CD4-positive, alpha-beta T cell treated with Interferon gamma for 1 hour (primary cell): ENCODE measurements at regions not wholly inside any gene's neighbourhood (a gene's known extent, or its start where the extent isn't known, plus 50 kb on each side); places are given as distances from the start of the nearest gene placed in this dataset.
"Not testable (repeated sequence)": the region's sequence is repeated elsewhere in the genome, so short reads cannot be mapped to it uniquely, and the experiment has no call there.

ENCODE experiments used
- DNase-seq: peaks from one replicate; pipeline ENCODE4 v3.0.0-alpha.2; 2020

GRCh38 chr16:29578898-29579297, 72.7 kb upstream of the NPIPB12 start:
- not testable (repeated sequence) for DNase-seq

GRCh38 chr16:29581764-29582163, 75.6 kb upstream of the NPIPB12 start:
- DNase-seq: not testable (repeated sequence)

DNA sequence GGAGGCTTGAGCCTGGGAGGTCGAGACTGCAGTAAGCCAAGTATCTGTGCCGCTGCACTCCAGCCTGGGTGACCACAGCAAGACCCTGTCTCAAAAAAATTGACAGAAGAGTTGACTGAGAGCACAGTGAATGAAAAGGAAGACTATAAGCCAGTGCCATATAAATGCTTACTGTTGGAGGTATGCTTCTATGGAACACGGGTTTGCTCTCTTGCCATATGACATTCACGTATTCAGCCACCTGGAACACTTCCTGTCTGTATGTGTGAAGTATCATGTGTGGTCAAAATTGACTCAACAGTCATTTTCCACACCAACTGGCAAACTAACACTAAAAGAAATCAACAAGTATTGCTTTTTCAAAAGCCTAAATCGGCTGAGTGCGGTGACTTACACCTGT, 71.1 kb upstream of the SPN start:
- not testable (repeated sequence) for DNase-seq

DNA sequence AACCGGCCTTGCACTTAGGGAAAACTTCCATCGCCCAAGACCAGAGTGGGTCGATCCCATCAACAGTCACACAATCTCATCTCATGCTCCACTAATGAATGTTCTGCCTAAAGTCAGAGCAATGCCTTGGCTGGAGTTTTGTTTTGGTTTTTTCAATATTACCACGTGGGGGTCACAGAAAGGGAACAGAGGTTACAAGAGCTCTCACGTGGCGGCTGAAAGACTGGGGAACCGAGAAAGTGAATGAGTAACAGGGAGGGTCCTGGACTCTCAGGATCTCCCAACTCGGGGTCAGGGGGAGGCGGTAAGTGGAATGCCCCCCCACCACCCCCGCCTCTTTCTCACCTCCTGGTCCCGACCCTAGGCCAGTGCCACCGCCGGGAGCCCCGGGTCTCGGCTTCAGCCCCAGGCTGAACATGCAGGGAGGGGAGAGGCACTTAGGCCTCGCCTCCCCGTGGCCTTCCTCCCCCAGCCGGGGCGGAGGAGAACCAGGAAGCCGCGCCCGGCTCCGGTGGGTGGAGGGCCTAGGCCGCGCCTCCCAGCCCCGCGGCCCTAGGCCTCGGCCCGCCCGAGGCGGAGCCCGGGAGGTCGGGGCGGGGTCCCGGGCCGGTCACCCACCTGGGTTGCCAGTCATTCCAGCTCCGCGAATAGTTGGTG, 68.7 kb upstream of the SPN start:
- DNase-seq: peak; percentile 64

GRCh38 chr16:29594926-29595838, 67.9 kb upstream of the SPN start:
- DNase-seq: peak; percentile 89

GRCh38 chr16:29597030-29597429, 66.0 kb upstream of the SPN start:
- not testable (repeated sequence) for DNase-seq

- DNase-seq: peak; percentile 51
Measured at GRCh38 chr16:29600111-29601000, 62.7 kb upstream of the SPN start.

DNA sequence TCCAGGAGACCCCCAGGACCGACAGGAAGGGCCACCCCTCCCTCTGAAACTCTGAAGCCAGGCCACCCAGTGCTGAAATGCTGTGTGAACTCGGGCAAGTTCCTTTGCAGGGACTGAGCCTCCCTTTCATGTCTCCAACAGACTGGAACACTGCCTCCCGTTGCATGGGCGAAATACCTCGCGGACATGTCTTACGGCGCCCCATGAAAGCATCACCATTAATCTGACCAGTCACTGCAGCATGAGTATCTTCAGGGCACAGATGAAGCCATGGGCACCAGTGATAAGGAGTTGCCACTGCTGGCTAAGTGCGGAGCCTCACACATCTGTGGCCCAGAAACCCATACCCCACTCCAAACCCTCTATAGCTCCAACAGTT, 60.8 kb upstream of the SPN start:
- not testable (repeated sequence) for DNase-seq

DNA sequence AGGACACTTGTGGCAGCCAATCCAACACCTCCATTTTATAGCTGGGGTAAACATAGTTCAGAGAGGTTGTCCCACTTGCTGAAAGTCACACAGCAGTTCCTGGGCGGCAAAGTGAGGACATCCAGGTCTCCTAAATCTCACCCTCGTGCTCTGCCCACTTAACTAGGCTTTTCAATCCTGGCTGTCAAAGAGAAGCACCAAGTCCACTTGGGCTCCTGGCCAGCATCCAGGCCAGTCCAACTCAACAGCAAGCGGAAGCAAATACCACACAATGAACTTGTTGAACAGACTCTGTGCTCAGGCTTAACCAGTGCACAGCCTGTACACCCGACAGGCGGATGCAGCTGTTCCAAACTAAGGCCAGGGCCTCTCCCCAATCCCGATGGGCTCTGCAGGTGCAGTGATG, 60.4 kb upstream of the SPN start:
- DNase-seq: not testable (repeated sequence)

DNA sequence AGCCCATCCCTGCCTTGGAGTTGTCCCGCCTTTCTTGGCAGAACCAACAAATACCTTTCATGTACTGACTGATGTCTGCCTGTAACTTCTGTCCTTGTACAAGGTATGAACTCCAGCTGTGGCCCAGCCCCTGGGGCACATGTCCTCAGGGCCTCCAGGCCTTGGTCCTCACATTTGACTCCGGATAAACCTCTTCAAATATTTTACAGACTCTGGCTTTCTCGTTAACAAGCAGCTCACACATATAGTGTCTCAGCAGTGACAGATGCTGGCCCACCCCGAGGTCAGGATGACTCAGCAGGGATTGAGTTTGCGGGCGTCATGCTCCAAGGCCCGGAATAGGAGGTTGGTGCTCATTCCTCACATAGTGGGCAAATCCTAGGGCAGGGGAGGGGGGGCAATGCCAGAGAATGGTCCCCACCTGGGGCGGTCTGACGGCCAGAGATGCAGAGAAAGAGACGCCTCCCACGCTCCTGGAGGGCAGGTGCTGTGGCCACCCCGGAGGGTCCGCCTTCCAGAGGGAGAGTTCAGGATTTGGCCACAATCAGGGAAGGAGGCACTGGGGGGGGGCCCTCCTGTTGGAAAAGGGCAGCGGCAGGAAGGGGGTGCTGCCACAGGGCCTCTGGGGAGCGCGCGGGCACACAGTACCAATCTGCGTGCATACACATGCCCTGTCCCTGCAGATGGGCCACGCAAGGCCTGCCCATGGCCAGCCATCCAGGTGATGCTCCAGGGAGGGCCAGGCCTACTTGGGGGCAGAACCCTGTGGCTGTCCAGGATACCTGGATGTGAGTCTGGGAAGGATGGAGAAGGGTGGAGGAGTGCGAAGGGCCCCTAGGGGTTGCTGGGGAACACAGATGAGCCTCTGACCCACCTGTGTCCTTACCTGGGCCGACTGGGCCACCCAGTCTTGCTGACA, 58.2 kb upstream of the SPN start:
- DNase-seq: not testable (repeated sequence)

GRCh38 chr16:29605593-29606205, 57.3 kb upstream of the SPN start:
- not testable (repeated sequence) for DNase-seq

GRCh38 chr16:29606669-29607427, 56.2 kb upstream of the SPN start:
- DNase-seq: peak; percentile 47

- not testable (repeated sequence) for DNase-seq
Measured at GRCh38 chr16:29607428-29607823, 55.6 kb upstream of the SPN start.

DNA sequence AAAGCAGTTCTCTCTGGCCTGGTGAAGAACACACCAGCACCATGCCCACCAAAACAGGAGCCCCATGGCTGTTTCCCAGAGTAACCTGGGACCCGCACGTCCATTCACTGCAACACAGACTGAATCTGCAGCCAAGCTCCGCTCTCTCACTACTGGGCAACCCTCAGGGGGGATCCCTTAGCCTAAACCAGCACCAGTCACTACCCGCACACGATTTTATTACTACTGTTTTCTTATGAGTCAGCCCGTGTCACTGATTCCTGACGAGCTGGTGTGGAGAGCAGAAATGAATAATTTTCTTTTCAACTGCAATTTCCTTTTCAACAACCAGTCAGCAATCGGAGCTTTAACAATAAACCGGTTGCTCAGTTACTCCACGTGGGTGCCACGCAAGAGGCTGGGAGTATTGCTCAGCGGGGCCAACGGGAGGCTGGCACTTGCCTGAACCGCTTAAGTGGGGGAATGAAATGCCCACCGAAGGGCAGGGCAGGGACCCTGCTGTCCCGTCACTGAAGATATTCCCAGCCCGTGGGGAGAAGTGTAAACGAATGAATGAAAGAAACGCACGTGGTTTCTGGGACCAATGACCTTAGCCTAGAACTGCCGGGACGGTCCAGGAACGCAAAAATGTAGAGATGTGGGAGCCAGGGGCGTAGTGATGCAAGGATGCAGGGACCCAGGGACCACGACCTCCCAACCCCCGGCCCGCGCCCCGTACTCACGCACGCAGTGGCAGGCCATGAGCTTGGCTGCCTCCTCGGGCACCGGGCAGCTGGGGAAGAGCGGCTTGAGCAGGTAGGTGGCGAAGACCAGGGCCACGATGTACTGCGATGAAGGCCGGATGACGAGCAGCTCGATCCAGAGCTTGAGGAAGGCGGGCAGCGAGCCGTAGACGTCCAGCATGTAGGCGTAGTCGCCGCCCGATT, 50.4 kb upstream of the SPN start:
- DNase-seq: peak; percentile 23
